Activated CD4-positive, alpha-beta T cell treated with anti-CD3 and anti-CD28 coated beads, Interleukin-2, amount 50 U/mL, for 24 hours (primary cell): ENCODE measurements at regions not wholly inside any gene's neighbourhood (a gene's known extent, or its start where the extent isn't known, plus 50 kb on each side); places are given as distances from the start of the nearest gene placed in this dataset.
A peak's percentile ranks its signal among the peaks of the same experiment; 100 is the strongest.

ENCODE experiments used
- DNase-seq, 2 donors: peaks; one replicate each; pipeline ENCODE4 v3.0.0-alpha.2; 2020; ENCODE audit warnings: low read depth in 1 of 2, low spot score in 1 of 2

DNA sequence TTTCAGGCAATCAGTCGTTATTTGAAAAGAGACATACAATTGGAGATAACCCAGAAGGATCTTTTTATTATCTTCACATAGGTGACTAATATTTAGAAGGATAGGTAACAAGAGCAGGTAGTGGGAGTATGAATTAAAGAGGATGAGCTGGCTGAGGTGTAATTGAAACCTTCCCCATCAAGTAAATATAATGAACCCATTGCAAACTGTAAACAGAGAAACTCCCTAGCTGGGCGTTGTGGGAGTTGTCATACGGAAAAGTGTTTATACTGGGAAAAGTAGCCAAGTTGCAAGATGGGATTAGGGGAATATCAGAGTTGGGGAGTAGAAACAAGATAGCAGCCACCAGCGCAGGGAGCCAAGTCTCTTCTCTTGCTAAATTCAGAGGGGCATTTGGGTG, 448.4 kb downstream of the COG6 start:
- no peak for DNase-seq

DNA sequence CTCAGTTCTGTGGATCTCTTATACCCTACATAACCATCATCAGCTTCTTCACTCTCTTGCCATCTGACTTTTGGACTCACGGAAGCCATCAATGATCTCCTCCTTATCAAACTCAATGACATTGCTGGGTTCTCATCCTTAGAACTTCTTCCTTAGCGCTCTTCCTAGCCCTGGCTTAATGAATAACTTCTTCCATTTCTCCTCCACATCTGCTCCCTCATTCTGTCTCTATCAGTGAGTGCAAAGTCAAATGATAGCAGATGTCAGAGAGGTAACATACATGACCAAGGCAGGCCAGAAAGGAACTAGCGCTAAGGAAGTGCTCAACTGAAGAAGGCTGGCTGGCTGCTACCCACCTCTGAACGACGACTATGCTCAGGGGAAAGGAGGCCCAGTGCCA, 449.8 kb downstream of the COG6 start:
- DNase-seq: no peak

GRCh38 chr13:40109351-40109844, 453.9 kb downstream of the COG6 start:
- no peak for DNase-seq

DNA sequence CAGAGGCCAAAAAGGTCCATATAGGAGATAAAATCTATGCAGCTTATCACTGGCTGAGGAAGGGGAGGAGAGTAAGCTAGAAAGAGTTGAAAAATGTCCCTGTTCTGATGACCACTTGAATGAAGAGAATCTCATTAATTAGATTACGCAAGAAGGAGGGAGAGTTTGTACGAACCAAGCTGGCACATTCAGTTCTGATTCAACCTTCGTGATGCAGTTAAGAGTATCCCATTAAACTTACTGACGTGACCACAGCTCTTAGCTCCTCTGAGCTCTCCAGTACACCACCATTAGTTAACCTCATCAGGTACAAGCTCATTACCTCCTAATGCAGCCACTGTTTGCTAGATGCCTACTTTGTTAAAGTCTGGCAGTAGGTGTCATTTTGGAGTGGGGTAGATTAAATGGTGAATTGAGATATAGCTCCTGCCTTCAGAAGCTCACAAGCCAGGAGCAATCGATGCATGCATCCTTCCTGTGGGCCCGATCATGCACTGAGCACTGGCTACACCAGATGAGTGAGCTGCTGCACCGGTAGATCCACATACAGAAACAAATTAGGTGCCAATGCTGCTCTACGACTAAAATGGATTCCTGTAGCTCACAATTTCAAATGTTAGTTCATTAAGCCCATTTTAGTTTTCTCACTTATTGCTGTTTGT, 458.3 kb downstream of the COG6 start:
- no peak for DNase-seq

DNA sequence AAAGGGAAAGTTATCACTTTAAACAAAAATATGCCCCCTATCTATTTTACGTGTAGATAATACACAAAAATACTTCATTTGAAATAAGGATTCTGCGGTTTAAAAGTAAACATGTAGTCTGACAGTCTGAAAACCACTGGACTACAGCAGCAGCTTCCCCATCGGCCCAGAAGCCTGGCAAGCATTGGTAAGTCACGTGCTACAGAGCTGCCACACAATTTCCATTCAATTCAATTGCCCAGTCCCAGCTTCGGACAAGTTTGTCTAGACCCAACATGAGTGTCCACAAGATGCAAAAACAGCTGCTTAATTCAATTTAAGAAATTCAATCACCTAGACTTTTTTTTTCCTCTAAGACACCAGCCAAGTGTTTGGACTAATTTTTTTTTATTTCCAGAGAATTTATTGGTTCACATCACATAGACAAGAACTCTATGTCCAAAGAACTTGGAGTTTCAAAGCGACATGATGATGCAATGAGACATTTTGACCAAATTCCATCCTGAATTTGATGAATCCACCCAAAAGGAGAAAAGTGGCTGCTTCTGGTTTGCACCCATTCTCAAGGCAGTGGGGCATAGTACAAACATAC, 458.9 kb downstream of the COG6 start:
- DNase-seq: no peak

DNA sequence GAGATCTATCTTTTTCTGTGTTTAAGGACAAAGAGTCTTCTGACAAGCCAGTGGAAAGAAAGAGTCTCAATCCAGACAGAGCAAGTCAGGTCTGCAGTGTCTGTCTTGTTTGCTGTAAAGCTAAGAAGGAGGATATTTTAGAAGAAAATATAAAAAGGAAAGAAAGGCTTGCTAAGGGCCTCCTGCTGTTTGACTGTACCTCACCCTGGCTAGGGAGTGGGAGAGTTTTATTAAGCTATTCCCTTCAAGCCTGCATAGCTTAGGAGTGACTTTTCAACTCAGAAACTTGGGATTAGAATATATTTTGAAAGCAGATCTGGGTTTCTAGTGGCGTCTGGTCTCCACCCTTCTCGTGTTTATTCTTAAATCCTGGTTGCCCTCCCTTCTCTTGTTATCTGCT, 460.0 kb downstream of the COG6 start:
- no peak for DNase-seq

GRCh38 chr13:40116008-40116407, 460.5 kb downstream of the COG6 start:
- no peak for DNase-seq

DNA sequence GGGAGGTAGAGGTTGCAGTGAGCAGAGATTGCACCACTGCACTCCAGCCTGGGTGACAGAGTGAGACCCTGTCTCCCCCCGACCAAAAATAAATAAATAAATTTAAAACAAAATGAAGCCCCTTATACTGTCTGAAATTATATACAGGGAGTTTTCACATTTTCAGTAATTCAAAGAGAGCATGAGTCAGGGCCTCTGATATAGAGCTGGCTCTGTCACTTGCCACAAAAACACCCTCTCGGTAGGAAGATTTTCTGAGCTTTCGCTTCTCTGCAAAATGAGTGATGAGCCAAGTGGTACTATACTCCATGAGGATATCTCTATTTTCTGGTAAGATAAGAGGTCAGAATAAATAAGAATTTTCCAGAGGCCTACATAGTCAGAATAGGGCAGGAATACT, 462.9 kb downstream of the COG6 start:
- DNase-seq: no peak

GRCh38 chr13:40119852-40120251, 464.4 kb downstream of the COG6 start:
- DNase-seq: no peak

DNA sequence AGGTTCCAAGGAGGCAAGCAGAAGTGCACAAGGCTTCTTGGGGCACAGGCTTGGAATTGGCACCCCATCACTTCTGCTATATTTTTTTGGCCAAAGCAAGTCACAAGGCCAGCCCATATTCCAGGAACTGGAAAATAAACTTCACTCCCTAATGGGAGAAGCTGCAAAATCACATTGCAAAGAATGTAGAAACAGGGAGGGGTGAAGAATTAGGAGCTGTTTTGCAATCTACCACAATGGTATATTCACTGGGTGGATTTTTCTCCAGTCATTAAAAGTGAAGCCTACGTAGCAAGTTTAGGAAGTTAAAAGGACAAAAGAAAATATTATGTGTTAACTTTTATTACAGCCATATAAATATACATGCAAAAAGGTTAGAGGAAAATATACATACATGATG, 464.8 kb downstream of the COG6 start:
- DNase-seq: no peak

DNA sequence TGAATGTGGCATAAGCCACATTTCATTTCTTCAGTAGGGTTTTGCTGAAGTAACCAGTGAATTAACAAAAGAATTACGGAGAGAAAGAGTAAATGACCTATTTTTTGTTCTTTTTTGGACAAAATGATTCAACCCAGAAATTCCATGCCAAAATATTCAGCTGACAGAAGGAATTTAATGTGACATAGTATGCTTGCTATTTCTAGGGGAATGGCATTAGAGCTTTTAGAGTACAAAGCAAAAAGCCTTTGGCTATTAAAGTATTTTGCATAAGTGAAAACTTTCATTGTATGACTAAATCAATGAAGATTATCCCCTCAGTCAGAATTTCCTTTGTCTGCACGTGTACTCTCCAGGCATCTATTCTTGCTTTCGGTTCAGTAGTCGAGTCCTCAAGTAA, 465.3 kb downstream of the COG6 start:
- no peak for DNase-seq

GRCh38 chr13:40121722-40122121, 466.3 kb downstream of the COG6 start:
- no peak for DNase-seq

DNA sequence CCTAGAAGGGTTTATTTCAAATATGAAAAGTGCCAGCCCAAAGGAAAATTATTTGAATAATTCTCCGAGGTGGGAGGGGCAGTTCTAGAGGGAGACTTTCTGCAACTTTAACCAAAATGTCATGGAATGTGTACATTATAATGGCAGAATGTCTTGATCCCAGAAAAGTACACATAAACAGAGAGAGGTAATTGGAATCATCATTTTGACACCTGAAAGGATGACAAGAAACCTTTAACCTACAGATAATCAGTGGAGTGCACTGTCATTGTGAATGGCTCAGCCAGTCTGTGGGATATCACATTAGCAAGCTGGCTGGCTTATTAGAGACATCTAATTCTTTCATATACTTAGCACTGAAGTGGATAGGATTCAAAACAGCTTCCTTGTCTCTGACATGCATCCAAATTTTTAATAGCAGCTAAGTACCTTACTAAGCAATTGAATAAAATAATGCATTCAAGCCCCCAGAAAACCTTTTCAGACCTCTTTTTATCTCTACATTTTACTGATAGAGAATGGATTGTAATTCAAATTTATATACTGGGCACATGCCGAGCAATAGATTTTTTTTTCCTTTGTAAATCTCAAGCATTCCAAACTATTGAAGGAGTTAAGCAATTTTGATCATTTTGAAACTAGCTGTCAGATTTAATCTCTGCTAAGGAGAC, 468.6 kb downstream of the COG6 start:
- no peak for DNase-seq

- no peak for DNase-seq
Observed at GRCh38 chr13:40124633-40125015, 469.2 kb downstream of the COG6 start.

DNA sequence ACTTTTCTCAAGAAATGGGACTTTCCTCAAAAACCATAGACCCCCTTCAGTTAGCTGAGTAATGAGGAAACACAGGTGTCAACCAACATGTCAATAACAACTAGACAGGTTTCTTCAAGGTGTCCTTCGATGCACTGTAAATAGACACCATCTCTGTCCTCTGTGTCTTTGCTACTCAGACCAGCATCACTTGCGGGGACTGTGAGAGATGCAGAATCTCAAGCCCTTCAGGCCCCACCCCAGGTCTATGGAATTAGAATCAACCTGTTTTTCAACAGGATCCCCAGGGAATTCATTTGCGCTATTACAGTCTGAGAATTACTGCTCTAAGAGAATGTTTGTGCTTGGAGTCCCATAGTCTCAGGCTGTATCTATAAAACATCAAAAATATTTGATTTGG, 469.9 kb downstream of the COG6 start:
- DNase-seq: no peak

DNA sequence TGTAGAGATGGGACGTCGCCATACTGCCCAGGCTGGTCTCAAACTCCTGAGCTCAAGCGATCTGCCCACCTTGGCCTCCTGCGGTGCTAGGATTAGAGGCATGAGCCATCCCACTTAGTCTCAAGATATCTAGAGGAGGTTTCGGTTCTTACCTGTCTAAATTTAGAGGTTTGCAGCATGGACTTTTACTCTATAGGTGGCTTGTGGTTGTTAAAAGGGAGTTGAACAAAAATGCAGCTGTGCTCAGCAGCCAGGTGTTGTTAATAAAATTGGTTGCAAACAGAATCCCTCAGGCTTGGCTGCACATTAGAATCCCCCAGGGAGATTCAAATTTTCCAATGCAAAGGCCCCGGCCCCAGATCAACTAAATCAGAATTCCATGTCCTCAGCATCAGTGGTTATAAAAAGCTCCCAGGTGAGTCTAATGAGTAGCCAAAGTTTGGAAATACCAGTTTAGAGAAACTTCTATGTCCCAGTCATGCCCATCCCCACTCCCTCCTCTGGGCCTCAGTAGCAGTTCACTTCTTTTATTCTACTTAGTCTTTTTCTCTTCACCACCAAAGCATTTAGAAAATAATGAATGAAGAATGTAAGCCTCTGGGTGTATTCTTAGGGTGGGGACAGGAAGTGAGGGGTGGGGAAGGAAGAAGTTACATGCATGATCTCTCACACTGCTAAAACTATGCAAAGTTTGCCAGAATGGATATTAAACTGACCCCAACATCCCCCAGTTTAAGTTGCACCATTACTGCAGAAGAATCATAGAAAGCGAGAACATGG, 471.0 kb downstream of the COG6 start:
- DNase-seq: no peak

- no peak for DNase-seq
Observed at GRCh38 chr13:40127476-40127875, 472.0 kb downstream of the COG6 start.

DNA sequence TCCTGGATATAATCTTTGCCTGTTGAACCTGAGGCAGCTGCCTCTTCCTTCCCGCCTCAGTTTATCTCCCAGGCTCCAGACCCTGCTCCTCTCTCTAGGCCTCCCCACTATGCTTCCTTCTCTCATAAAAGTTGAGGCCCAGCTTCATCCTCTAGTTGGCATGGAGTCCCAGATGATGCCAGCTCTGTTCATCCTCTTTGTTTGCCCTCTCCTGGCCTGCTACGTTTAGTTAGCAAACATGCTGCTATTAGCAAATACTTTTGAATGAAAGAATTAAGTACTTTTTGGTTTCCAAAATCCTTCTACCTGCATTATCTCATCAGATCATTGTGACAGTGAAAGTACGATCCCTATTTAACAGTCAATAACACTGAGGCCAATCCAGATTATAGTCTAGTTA, 472.5 kb downstream of the COG6 start:
- DNase-seq: no peak

- no peak for DNase-seq
Observed at GRCh38 chr13:40129467-40129866, 474.0 kb downstream of the COG6 start.

- peak in 1 of 2 donors; percentile 46 for DNase-seq
Observed at GRCh38 chr13:40130871-40131636, 475.6 kb downstream of the COG6 start.

DNA sequence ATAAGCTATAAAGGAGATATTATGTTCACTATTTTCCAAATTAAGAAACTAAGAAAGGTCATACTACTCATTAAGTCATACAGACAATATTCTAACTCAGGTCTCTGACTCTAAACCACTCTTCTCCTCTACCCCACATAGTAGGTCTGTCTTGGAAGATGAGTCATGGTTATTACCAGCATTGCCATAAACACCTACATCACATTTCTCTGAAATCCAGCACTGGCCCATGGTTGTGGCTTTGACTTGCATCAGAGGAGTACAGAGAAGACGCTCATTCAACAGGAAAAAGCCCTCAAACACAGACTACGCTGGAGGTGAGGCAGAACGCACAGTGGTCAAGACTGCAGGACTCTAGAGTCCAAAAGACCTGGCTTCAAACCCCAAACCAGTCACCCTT, 476.8 kb downstream of the COG6 start:
- peak in 1 of 2 donors; percentile 11 for DNase-seq
